ENCODE measurements at regions not wholly inside any gene's neighbourhood (a gene's known extent, or its start where the extent isn't known, plus 50 kb on each side); places are given as distances from the start of the nearest gene placed in this dataset.

DNA sequence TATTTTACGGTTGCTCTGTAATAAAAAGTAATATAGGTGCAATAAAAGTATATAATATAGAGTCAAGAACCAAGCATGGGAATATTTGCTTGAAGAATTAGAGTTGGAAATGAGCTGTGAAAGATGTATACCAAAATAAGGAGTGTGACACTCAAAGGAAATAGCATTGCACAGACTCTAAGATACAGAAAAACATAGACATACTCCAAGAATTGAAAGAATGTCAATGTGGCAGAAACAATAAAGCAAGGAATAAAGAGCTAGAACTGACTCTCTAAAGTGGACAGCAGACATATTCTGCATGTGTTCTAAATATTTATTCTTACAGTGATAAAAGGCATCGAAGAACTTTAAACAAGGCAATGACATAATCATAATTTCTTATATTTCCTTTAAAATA lies 561.1 kb upstream of the SETBP1 start:
- Histone ChIP-seq H4K20me1 (ENCODE audit: control insufficient read depth, extremely low read depth, insufficient read depth, low read length) (no peaks in the 10 kb centered on the region), H3K4me1 (ENCODE audit: control insufficient read depth, extremely low read depth, insufficient read depth, low read length) (no peaks in the 10 kb centered on the region), H3K9ac (ENCODE audit: control insufficient read depth, extremely low read depth, insufficient read depth, low read length) (no peak overlapping the region), H2AFZ (ENCODE audit: control insufficient read depth, low read length) (no peak overlapping the region), H3K79me2 (ENCODE audit: control insufficient read depth, insufficient read depth, low read length) (no peaks in the 10 kb centered on the region), H3K4me3 (ENCODE audit: control insufficient read depth in 2 of 3, extremely low read depth in 1 of 3, insufficient read depth in 2 of 3, low read depth in 1 of 3, low read length in 3 of 3) (no peak overlapping the region), H3K27ac (ENCODE audit: control insufficient read depth, insufficient read depth, low read length) (no peak overlapping the region), H3K9me1 (ENCODE audit: control insufficient read depth, extremely low read depth, insufficient read depth, low read length) (no peaks in the 10 kb centered on the region), H3K4me2 (ENCODE audit: control insufficient read depth, extremely low read depth, insufficient read depth, low read depth, low read length) (no peak overlapping the region), H3K9me3 (ENCODE audit: control insufficient read depth, low read depth, low read length) (no peaks in the 10 kb centered on the region), H3K36me3 (ENCODE audit: control insufficient read depth in 2 of 2, extremely low read depth in 1 of 2, insufficient read depth in 2 of 2, low read length in 2 of 2) (no peaks in the 10 kb centered on the region), H3K27me3 (ENCODE audit: control insufficient read depth, extremely low read depth, insufficient read depth, low read length) (no peaks in the 10 kb centered on the region)
- no peak for TF ChIP-seq EZH2 (IDR thresholded peaks at IDR 0.05; ENCODE audit: low read length)
- TF ChIP-seq, protein P1, sequence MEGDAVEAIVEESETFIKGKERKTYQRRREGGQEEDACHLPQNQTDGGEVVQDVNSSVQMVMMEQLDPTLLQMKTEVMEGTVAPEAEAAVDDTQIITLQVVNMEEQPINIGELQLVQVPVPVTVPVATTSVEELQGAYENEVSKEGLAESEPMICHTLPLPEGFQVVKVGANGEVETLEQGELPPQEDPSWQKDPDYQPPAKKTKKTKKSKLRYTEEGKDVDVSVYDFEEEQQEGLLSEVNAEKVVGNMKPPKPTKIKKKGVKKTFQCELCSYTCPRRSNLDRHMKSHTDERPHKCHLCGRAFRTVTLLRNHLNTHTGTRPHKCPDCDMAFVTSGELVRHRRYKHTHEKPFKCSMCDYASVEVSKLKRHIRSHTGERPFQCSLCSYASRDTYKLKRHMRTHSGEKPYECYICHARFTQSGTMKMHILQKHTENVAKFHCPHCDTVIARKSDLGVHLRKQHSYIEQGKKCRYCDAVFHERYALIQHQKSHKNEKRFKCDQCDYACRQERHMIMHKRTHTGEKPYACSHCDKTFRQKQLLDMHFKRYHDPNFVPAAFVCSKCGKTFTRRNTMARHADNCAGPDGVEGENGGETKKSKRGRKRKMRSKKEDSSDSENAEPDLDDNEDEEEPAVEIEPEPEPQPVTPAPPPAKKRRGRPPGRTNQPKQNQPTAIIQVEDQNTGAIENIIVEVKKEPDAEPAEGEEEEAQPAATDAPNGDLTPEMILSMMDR (optimal IDR thresholded peaks at IDR 0.05 in 1 of 3, IDR thresholded peaks at IDR 0.05 in 1 of 3, conservative IDR thresholded peaks at IDR 0.05 in 1 of 3; ENCODE audit: extremely low read depth in 1 of 3, insufficient read depth in 2 of 3, low read length in 3 of 3): no peak
- FAIRE-seq (no peak), DNase-seq (ENCODE audit: low read depth, low spot score) (no peak)
- dilution Hi-C loops (cut with MboI; ENCODE audit: extremely low pct_ligation_motif_present, low sequenced_read_pairs): no loop called here

DNA sequence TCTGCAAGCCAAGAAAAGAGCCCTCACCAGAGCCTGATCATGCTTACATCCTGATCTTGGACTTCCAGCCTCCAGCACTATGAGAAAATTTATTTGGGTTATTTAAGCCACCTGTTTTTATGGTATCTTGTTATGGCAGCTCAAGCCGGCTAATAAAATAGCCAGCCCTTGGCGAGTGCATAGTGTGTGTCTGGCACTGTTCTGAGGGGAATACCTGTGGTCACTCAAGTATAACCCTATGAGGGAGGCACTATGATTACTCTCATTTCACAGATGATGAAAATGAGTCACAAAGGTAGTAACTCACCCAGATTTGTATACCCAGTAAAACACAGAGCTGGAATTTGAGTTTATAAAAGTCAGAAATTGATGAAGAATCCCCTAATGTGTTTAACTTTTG lies 556.9 kb upstream of the SETBP1 start:
- Histone ChIP-seq H4K20me1 (ENCODE audit: control insufficient read depth, extremely low read depth, insufficient read depth, low read length) (no peaks in the 10 kb centered on the region), H3K9me3 (ENCODE audit: control insufficient read depth, low read depth, low read length) (no peaks in the 10 kb centered on the region), H3K9me1 (ENCODE audit: control insufficient read depth, extremely low read depth, insufficient read depth, low read length) (no peaks in the 10 kb centered on the region), H3K79me2 (ENCODE audit: control insufficient read depth, insufficient read depth, low read length) (no peaks in the 10 kb centered on the region), H3K4me2 (ENCODE audit: control insufficient read depth, extremely low read depth, insufficient read depth, low read depth, low read length) (no peak overlapping the region), H2AFZ (ENCODE audit: control insufficient read depth, low read length) (no peak overlapping the region), H3K36me3 (ENCODE audit: control insufficient read depth in 2 of 2, extremely low read depth in 1 of 2, insufficient read depth in 2 of 2, low read length in 2 of 2) (no peaks in the 10 kb centered on the region), H3K4me1 (ENCODE audit: control insufficient read depth, extremely low read depth, insufficient read depth, low read length) (peaks cover 3% of the 10 kb centered on the region), H3K9ac (ENCODE audit: control insufficient read depth, extremely low read depth, insufficient read depth, low read length) (no peak overlapping the region), H3K27me3 (ENCODE audit: control insufficient read depth, extremely low read depth, insufficient read depth, low read length) (no peaks in the 10 kb centered on the region), H3K27ac (ENCODE audit: control insufficient read depth, insufficient read depth, low read length) (no peak overlapping the region), H3K4me3 (ENCODE audit: control insufficient read depth in 2 of 3, extremely low read depth in 1 of 3, insufficient read depth in 2 of 3, low read depth in 1 of 3, low read length in 3 of 3) (no peak overlapping the region)
- FAIRE-seq: no peak
- dilution Hi-C loops (cut with MboI; ENCODE audit: extremely low pct_ligation_motif_present, low sequenced_read_pairs): no loop called here
- TF ChIP-seq, protein P1 (optimal IDR thresholded peaks at IDR 0.05 in 1 of 3, IDR thresholded peaks at IDR 0.05 in 1 of 3, conservative IDR thresholded peaks at IDR 0.05 in 1 of 3; ENCODE audit: extremely low read depth in 1 of 3, insufficient read depth in 2 of 3, low read length in 3 of 3): no peak
- TF ChIP-seq EZH2 (IDR thresholded peaks at IDR 0.05; ENCODE audit: low read length): no peak
- DNase-seq (ENCODE audit: low read depth, low spot score): no peak

All from keratinocyte (primary cell).